Tibial nerve (tissue), 4 donors: ENCODE measurements at regions not wholly inside any gene's neighbourhood (a gene's known extent, or its start where the extent isn't known, plus 50 kb on each side); places are given as distances from the start of the nearest gene placed in this dataset.

ENCODE experiments used
- DNase-seq, 2 donors: peaks; one replicate each; pipeline ENCODE4 v3.0.0-alpha.2; 2019; ENCODE audit warnings: low spot score in 2 of 2
- H3K27ac ChIP-seq, 4 donors: fragments of 200-600 bp; sonication (generic) in 3 of 4; one replicate each; pipeline ENCODE4 v1.5.1; 2017 to 2019; ENCODE audit warnings: mild to moderate bottlenecking in 1 of 4
- H3K27me3 ChIP-seq, 2 donors: fragments of 200-600 bp; sonication (generic) in 1 of 2; one replicate each; pipeline versions ENCODE4 v1.5.1 to v1.6.0; 2017 to 2019
- H3K36me3 ChIP-seq, 3 donors: fragments of 200-600 bp; sonication (generic); one replicate each; pipeline ENCODE4 v1.5.1; 2018 to 2019
- H3K4me1 ChIP-seq, 4 donors: fragments of 200-600 bp; sonication (generic) in 3 of 4; one replicate each; pipeline ENCODE4 v1.5.1; 2017 to 2019
- H3K4me3 ChIP-seq, 4 donors: fragments of 200-600 bp; sonication (generic) in 3 of 4; one replicate each; pipeline ENCODE4 v1.5.1; 2017 to 2019; ENCODE audit warnings: mild to moderate bottlenecking in 1 of 4, moderate library complexity in 1 of 4
- H3K9me3 ChIP-seq, 4 donors: fragments of 200-600 bp; sonication (generic) in 3 of 4; one replicate each; pipeline ENCODE4 v1.5.1; 2017 to 2019
- EP300 ChIP-seq, 2 donors: sonication (generic); formaldehyde crosslinking; IDR thresholded peaks; one replicate each; pipeline ENCODE4 v1.6.1; 2017; ENCODE audit warnings: antibody characterized with exemption in 2 of 2, mild to moderate bottlenecking in 1 of 2
- POLR2A ChIP-seq, 2 donors: fragments of 450-650 bp; IDR thresholded peaks; one replicate each; pipeline ENCODE4 v1.6.1; 2017; ENCODE audit warnings: antibody characterized with exemption in 2 of 2, mild to moderate bottlenecking in 2 of 2, moderate library complexity in 2 of 2
- WGBS, 2 donors: methylation state at CpG; one replicate each; pipeline ENCODE4 v1.1.5; 2018; 5-methylcytosine and 5-hydroxymethylcytosine counted together
- TF ChIP-seq, protein P1 (sequence below), 5 experiments: fragments of 200-600 bp in 3 of 5; fragments of 450-650 bp in 2 of 5; sonication (generic) in 3 of 5; IDR thresholded peaks; one replicate each; pipeline ENCODE4 v1.5.1; 2016 to 2019; ENCODE audit warnings: antibody characterized with exemption in 5 of 5, mild to moderate bottlenecking in 3 of 5, moderate library complexity in 2 of 5

DNA sequence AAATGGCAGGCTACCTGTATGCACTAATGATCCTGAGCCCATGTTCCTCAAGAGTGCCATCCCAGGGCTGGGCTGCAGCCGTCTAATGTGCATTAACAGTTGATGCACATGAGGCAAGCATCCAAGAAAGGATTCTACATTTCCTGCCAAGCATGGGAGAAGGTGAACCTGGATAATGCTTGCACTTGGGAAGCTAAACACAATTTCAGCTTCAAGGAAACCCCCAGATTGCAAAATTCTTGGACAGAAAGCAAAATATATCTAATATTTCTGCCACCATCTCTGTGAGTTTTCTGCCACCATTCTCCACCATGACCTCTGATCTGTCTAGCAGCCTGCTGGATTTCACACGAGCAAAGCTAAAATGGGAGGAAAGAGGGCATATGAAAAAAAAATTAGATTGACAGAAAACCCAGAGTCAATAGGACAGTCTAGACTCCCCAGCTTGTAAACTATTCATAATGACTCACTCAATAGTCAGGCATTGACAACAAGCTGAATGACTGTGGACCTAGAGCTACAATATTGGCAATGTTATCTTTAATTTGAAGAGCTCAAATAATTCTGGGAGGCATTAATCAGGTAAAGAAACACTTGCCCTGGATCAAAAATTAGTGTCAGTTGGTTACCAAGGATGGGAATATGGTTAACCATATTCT is 91.9 kb upstream of the BCL2L14 start:
- 40 to 65% methylated on average over 2 of the region's 2 CpGs for WGBS, 2 donors
- Histone ChIP-seq H3K9me3 (no peaks in the 10 kb centered on the region), H3K27me3 (no peaks in the 10 kb centered on the region), H3K36me3 (no peaks in the 10 kb centered on the region), H3K4me3 (no peak overlapping the region), H3K4me1 (no peaks in the 10 kb centered on the region), H3K27ac (no peak overlapping the region)
- DNase-seq: no peak
- TF ChIP-seq EP300 (IDR thresholded peaks at IDR 0.05): no peak
- TF ChIP-seq, protein P1, sequence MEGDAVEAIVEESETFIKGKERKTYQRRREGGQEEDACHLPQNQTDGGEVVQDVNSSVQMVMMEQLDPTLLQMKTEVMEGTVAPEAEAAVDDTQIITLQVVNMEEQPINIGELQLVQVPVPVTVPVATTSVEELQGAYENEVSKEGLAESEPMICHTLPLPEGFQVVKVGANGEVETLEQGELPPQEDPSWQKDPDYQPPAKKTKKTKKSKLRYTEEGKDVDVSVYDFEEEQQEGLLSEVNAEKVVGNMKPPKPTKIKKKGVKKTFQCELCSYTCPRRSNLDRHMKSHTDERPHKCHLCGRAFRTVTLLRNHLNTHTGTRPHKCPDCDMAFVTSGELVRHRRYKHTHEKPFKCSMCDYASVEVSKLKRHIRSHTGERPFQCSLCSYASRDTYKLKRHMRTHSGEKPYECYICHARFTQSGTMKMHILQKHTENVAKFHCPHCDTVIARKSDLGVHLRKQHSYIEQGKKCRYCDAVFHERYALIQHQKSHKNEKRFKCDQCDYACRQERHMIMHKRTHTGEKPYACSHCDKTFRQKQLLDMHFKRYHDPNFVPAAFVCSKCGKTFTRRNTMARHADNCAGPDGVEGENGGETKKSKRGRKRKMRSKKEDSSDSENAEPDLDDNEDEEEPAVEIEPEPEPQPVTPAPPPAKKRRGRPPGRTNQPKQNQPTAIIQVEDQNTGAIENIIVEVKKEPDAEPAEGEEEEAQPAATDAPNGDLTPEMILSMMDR (IDR thresholded peaks at IDR 0.05): no peak

GRCh38 chr12:11980115-11980514 is 90.6 kb upstream of the BCL2L14 start:
- DNase-seq: no peak
- Histone ChIP-seq H3K27me3 (no peaks in the 10 kb centered on the region), H3K4me1 (no peaks in the 10 kb centered on the region), H3K27ac (no peak overlapping the region), H3K9me3 (no peaks in the 10 kb centered on the region), H3K36me3 (no peaks in the 10 kb centered on the region), H3K4me3 (no peak overlapping the region)
- WGBS, 2 donors: 95 to 98% methylated on average over 2 of the region's 2 CpGs
- no peak for TF ChIP-seq POLR2A (IDR thresholded peaks at IDR 0.05)
- TF ChIP-seq, protein P1 (IDR thresholded peaks at IDR 0.05): no peak

DNA sequence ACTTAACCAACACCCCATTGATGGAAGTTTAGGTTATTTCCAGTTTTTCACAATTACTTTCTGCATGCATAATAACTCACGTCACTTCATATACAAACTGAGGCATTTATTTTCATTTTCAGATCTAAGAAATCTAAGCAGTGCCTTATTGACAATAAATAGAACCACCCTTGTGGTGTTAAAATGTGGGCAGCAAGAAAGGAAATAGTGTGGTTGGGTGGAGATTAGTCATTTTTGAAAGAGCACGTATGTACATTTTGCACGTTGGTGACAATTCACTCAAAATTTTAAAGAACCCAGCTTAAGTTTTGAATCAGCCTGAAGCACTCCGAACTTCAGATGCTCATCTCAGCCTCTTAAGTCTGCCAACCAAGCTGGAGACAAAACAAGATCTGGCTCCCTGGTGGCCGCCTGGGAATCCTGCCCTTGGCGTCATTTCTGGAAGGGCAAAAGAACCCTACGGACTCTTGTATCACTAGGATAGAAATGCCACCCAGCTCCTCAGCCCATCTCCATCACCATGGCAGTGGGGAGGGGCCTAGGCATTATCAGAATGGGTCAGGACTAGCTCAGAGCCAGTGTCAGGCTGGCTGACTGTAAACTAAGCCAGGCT is 89.5 kb upstream of the BCL2L14 start:
- Histone ChIP-seq H3K27ac (no peak overlapping the region), H3K36me3 (no peaks in the 10 kb centered on the region), H3K4me1 (no peaks in the 10 kb centered on the region), H3K27me3 (no peaks in the 10 kb centered on the region), H3K9me3 (no peaks in the 10 kb centered on the region), H3K4me3 (no peak overlapping the region)
- TF ChIP-seq EP300 (IDR thresholded peaks at IDR 0.05) (no peak), POLR2A (IDR thresholded peaks at IDR 0.05) (no peak)
- TF ChIP-seq, protein P1 (IDR thresholded peaks at IDR 0.05): no peak
- no peak for DNase-seq
- WGBS, 2 donors: 66 to 68% methylated on average over 7 of the region's 7 CpGs

- Histone ChIP-seq H3K4me3 (no peak overlapping the region), H3K4me1 (no peaks in the 10 kb centered on the region), H3K27ac (no peak overlapping the region), H3K36me3 (no peaks in the 10 kb centered on the region), H3K9me3 (no peaks in the 10 kb centered on the region), H3K27me3 (no peaks in the 10 kb centered on the region)
- DNase-seq: no peak
- TF ChIP-seq EP300 (IDR thresholded peaks at IDR 0.05): no peak
- 80 to 81% methylated on average over 3 of the region's 3 CpGs for WGBS, 2 donors
Measured at GRCh38 chr12:11984417-11984816, 86.3 kb upstream of the BCL2L14 start.

- TF ChIP-seq, protein P1 (IDR thresholded peaks at IDR 0.05): no peak
- no peak for TF ChIP-seq POLR2A (IDR thresholded peaks at IDR 0.05)
- TF ChIP-seq EP300 (IDR thresholded peaks at IDR 0.05): no peak
- Histone ChIP-seq H3K4me3 (no peak overlapping the region), H3K36me3 (no peaks in the 10 kb centered on the region), H3K9me3 (no peaks in the 10 kb centered on the region), H3K27me3 (no peaks in the 10 kb centered on the region), H3K4me1 (no peaks in the 10 kb centered on the region), H3K27ac (no peak overlapping the region)
- DNase-seq: no peak
- WGBS, 2 donors: 73 to 74% methylated on average over 5 of the region's 5 CpGs
Measured at GRCh38 chr12:11986165-11986564, 84.6 kb upstream of the BCL2L14 start.
